HG02885 (cell line): ENCODE measurements at regions not wholly inside any gene's neighbourhood (a gene's known extent, or its start where the extent isn't known, plus 50 kb on each side); places are given as distances from the start of the nearest gene placed in this dataset.

ENCODE experiments used
- ATAC-seq: cut with Tn5 transposase; IDR thresholded peaks from one replicate; pipeline ENCODE4 v1.9.1; 2021; ENCODE audit warnings: mild to moderate bottlenecking; ENCODE audit not compliant: unreplicated experiment, poor library complexity

GRCh38 chr14:34007902-34008301, 57.0 kb upstream of the EGLN3 start:
- ATAC-seq, result no peak

- no peak for ATAC-seq
These were observed 55.0 kb upstream of the EGLN3 start for GRCh38 chr14:34005901-34006300.

GRCh38 chr14:34004881-34005280, 54.0 kb upstream of the EGLN3 start:
- ATAC-seq, result no peak

GRCh38 chr14:34003691-34004090, 52.8 kb upstream of the EGLN3 start:
- ATAC-seq, result peak; percentile 36

GRCh38 chr14:34003082-34003668, 52.3 kb upstream of the EGLN3 start:
- ATAC-seq, result peak; percentile 69
